ENCODE measurements at regions not wholly inside any gene's neighbourhood (a gene's known extent, or its start where the extent isn't known, plus 50 kb on each side); places are given as distances from the start of the nearest gene placed in this dataset.

DNA sequence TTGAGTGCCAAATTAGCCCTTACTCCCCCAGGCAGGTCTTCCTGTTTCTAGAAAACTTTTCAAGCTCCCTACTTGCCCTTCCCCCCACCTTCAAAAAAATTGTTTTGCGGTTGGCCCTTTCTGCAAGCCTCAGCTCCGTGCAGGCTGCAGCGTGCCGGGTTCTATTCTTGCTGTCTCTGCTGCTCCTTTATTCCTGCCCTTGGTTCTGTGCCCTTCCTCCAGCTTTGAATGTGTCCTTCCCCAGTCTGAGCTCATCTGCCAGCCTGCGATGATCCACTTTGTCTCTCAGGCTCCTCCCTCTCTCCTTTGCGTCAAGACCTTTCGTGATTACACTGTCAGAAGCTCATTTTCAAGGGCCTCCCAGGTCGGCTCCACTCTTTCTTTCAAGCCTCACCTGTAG is 98.6 kb downstream of the IRF2BPL start:
- DNase-seq (ENCODE audit: extremely low read depth in 1 of 2, low read depth in 1 of 2): no peak

DNA sequence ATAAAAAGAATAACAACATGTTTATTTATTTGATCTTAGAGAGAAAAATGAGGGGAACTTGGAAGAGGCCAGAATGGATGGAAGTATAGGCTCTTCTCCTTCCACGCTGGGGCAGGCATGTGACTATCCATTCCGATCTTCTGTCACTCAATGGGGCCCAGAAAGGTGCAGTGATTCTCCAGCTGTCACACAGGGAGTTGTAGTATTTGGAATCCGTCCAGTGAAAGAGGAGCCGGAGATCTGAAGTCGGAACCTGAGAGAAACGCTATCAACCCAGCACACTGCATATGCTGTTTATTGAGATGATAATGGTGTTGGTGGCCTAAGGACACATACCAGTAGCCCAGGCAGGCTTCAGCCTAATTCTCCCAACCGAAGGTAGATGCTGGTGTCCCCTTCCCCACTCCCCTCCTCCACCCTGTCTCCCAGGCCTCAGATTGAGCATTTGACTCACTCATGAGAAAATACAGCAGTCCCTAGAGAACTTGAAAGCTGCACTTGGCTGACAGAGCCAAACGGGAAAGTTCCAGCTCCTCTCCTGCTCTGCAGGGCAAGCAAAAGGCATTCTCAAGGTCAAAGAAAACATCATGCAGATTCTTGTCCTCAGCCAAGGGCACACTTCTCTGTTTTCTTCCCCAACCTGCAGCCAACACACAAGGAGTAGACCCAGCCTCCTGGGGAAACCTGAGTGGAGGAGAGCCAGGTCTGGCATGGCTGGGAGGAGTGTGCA is 100.4 kb downstream of the IRF2BPL start:
- DNase-seq (ENCODE audit: extremely low read depth in 1 of 2, low read depth in 1 of 2): no peak

DNA sequence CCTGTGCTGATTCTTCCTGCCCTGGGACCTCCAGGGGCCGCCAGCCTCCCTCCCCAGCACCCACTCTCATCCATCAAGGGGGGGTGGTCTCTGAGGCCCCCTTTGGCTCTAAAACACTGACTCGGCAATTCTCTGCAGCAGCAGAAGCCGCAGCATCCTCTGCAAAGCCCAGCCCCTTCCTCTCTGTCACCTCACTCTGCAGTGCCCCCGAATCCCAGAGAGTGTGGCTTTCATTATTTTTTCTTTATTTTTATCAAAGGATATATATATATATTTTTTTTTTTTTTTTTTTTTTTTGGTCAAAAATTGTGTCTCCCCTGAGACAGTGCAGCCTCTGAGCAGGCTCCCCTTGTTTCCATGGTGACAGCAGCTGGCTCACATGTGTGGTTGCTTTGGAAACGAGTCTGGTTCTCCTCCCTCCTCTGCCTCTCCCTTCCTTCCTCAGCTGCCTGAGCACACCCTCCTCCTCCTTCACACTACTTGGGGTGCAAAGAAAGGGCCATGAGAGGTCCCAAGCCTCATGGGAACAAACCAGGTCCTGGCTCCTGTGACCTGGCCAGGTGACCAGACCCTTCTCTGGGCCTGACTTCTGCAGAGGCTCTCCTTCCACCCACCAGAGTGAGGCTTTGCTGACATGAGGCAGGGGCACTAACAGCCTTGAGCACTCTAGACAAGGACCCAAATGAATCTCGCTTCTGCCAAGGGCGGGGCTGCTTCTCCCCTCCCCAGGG is 100.5 kb downstream of the LRRC74A start:
- no peak for DNase-seq (ENCODE audit: extremely low read depth in 1 of 2, low read depth in 1 of 2)

DNA sequence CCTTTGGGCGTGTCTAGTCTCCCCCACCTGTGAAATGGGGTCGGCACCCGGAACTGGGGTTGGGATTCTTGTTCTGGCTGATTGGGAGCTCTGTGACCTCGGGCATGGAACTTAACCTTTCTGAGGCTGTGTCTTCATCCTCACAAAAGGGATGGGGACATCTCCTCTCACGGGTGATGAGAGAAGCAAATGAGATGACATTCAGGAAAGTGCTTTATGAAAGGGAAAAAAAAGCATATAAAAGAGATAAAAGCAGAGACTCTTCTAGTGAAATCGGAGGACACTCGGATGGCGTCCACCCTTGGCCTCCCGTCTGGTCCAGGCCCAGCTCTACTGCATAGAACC is 98.9 kb downstream of the LRRC74A start:
- no peak for DNase-seq (ENCODE audit: extremely low read depth in 1 of 2, low read depth in 1 of 2)

DNA sequence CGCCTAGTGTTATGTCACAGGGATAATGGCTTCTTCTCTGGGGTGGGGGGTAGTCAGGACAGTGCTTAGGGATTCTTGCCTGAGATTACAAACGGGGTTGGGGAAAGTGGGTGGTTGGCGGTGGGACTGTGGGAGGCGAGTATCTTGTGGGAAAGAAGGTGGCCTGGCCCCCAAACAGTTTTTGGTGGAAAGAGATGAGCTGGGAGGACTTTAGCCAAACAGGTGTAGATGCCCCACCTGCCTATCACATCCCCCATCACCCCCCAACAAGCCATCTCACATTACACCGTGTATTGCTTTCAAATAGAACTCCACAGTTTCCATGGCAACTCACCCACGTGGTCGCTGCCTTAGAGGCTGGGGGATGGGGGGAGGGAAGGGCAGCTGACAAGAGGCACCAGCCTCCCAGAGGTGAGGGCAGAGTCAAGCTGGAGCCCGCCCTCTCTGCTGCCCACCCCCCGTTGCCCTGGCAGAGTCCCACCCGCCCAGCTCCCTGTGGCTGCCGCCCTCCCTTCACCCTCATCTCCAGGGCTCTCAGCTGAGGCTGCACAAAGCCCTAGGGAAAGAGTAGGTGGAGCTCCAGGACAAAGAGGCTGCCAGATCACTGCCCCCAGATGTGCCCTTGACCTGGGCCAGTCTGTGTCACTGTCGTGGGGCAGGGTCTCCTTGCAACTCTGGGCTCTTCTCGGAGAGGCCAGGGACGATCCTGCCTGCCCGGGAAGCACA is 98.3 kb downstream of the LRRC74A start:
- no peak for DNase-seq (ENCODE audit: extremely low read depth in 1 of 2, low read depth in 1 of 2)

DNA sequence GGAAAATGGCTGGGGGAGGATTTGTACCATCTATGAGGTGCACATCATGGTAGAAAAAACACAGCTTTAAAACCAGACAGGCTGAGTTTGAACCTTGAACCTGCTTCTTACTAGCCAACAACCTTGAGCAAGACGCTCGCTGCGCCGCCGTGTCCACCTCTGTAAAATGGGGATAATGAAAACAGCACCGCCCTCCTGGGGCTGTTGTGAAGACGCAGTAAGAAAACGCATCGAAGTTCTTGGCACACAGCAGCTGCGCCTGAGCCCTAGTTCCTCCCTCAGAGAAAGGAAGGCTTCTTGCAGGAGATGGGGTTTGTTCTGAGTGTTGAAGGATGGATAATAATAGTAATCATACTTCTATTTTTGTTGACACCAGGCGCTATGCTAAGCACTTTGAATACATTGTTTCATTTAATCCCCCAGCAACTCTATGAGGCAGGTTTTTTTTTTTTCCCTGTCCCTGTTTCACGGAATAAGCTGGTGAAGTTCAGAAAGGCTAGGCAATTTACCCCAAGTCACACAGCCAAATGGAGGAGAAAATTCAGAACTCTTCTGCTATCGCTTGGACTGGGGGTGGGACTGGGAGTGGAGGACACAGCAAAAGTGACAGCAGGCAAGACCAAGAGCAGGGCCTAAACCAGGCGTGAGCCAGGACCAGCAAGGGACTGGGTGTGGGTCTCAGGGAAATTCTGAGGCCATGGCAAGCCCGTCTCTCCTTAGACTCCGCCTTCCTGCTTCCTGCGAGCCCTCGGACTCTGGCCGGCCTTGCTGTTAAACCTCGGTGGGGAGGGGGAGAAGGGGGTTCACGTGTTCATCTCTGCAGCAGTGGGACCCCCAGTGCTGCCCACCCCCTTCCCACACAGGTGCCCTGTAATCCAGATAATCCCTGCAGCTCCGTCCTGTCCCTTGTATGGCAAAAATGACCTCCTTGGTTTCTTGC is 97.5 kb downstream of the LRRC74A start:
- DNase-seq (ENCODE audit: extremely low read depth in 1 of 2, low read depth in 1 of 2): no peak

DNA sequence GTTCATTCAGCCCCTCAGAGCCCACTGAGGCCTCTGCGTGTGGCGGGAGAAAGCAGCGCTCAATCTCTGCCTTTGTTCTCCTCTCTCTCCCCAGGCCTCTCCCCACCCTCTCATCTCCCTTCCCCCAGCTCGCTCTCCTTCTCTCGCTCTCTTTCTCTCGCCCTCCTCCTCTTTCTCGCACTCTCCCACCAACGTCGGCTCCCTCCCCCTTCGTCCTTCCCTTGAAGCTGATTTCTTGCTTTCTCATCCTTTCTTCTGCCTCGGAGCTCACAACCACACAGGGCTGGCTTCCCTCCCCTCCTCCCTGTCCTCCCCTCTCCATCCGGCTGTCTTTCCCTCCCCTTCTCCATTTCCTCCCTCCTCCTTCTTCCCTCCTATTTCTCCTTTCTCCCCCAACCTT is 96.4 kb downstream of the LRRC74A start:
- DNase-seq (ENCODE audit: extremely low read depth in 1 of 2, low read depth in 1 of 2): no peak

DNA sequence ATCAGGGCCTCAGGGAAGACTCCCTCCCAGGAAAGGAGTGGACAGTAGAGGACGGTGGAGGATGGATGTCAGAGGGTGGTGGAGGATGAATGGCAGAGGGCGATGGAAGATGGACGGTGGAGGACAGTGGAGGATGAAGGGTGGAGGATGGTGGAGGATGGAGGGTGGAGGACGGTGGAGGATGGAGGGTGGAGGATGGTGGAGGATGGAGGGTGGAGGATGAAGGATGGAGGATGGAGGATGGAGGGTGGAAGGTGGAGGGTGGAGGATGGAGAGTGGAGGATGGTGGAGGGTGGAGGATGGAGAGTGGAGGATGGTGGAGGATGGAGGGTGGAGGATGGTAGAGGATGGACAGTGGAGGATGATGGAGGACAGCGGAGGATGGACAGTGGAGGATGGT is 95.9 kb downstream of the LRRC74A start:
- DNase-seq (ENCODE audit: extremely low read depth in 1 of 2, low read depth in 1 of 2): no peak

DNA sequence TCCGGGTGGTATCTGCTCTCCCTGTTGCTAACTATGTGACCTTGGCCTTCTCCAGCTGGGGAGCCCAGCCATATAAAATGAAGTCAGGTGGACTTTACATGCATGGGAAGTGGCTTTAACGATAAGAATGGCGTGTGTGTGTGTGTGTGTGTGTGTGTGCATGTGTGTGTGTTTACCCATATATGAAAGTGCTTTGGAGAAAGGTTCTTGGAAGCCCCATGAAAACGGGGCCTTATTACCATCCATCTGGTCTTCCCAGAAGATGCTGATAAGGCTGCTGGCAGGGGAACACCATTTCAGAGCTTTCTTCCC is 94.8 kb downstream of the LRRC74A start:
- DNase-seq (ENCODE audit: extremely low read depth in 1 of 2, low read depth in 1 of 2): no peak

DNA sequence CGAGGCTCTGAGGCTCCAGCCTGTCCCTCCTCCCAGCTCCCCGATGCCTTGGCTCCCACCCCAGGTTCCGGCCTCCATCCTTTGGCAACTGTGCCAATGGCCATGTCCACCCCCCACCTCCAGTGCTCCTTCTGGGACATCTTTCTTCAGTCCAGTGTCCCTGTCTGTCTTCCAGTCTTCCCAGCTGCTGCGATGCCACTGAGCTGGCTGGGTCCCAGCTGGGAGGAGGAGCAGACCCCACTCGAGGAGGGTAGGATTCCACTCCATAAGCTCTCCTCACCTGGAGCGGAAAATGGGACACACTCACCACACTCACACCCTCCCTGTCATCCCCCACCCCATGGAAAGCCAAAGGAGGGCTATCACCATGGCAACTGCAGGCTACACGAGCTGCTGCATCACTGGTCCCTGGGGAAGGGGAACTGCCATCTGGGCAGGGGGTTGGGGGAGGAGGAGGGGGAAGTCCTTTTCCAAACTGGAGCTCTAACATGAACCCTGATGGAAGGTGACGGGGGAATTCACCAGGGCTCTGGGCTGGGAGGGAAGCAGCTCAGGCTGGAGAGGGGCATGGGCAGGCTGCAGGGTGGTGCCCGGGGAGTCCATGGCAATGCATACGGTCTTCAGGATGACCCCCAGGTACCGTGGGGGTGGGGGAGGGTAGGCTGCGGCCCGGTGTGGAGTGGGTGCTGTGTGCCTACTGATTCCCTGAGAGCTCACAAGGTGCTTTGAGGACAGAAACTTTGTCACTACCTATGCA is 94.3 kb downstream of the LRRC74A start:
- no peak for DNase-seq (ENCODE audit: extremely low read depth in 1 of 2, low read depth in 1 of 2)

DNA sequence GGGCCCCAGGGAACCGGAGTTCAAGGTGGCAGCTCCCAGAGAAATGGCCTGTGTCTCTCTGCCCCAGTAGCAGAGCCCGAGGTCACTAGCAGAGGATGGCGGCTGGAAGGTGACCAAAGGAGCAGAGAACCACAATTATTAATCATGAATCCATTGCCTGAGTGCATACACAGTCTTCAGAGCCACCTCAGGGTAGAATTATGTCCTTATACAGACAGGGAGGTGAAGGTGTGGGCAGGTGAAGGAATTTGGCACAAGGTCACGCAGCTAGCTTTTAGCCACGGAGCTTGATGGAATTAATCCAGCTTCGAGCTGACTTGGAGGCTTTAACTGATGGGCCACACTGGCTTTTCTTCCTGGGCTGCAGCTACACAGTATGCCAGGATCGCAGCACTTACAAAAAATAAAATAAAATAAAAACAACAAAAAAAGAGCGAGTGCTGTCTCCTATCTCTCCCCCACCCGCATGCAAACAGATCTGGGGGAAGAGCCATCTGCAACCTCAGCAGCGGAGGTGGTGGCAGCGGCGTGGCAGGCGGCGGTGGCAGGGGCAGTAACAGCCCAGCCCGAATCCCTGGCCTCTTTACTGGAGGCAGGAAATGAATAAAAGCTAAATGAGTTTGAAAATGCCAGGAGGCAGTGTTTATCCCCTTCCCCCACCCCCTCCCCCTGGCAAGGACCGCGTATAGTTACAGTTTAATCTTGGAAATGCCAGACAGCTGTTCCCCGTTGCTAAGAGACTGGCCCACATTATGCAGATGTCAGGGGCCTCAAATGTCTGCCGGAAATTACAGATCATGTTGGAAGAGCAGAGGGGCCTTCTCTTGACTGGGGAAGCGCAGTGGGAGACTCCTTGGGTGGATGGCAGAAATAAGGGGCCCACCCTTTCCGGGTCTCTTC is 93.5 kb downstream of the LRRC74A start:
- DNase-seq (ENCODE audit: extremely low read depth in 1 of 2, low read depth in 1 of 2): no peak

Measured in stimulated activated CD8-positive, alpha-beta memory T cell treated with anti-CD3 and anti-CD28 coated beads, Interleukin-7, amount 100 ng/mL, for 48 hours (primary cell).